Right lobe of liver (tissue), 6 donors: ENCODE measurements at regions not wholly inside any gene's neighbourhood (a gene's known extent, or its start where the extent isn't known, plus 50 kb on each side); places are given as distances from the start of the nearest gene placed in this dataset.

Source experiments
- ATAC-seq, 4 donors: fragments of 200-7000 bp; cut with Tn5 transposase; one replicate each; pipeline ENCODE4 v1.9.1; 2020; ENCODE audit warnings: mild to moderate bottlenecking in 4 of 4, moderate library complexity in 4 of 4
- DNase-seq, 3 donors: peaks; one replicate each; pipeline ENCODE4 v3.0.0-alpha.2; 2020
- H3K27ac ChIP-seq, 3 donors: fragments of 200-600 bp; one replicate each; pipeline ENCODE4 v1.8.0; 2022
- H3K27me3 ChIP-seq, 2 donors: fragments of 200-600 bp; one replicate each; pipeline ENCODE4 v1.8.0; 2022
- H3K36me3 ChIP-seq, 4 donors: fragments of 200-600 bp; sonication (generic) in 1 of 4; one replicate each; pipeline versions ENCODE4 v1.5.1 to v1.8.0; 2017 to 2022; ENCODE audit warnings: control low read depth in 1 of 4
- H3K4me1 ChIP-seq, 4 donors: fragments of 200-600 bp; sonication (generic) in 1 of 4; one replicate each; pipeline versions ENCODE4 v1.5.1 to v1.8.0; 2017 to 2022; ENCODE audit warnings: control low read depth in 1 of 4
- H3K4me3 ChIP-seq, 3 donors: fragments of 200-600 bp; one replicate each; pipeline ENCODE4 v1.8.0; 2022
- H3K9me3 ChIP-seq, 4 donors: fragments of 200-600 bp; sonication (generic) in 1 of 4; one replicate each; pipeline versions ENCODE4 v1.5.1 to v1.8.0; 2017 to 2022; ENCODE audit warnings: control low read depth in 1 of 4
- CTCF ChIP-seq, 4 donors: fragments of 200-600 bp in 3 of 4; fragments of 450-650 bp in 1 of 4; IDR thresholded peaks; one replicate each; pipeline versions ENCODE4 v1.5.1 to v1.8.0; 2016 to 2022; ENCODE audit warnings: antibody characterized with exemption in 4 of 4, mild to moderate bottlenecking in 2 of 4
- POLR2A ChIP-seq: fragments of 450-650 bp; IDR thresholded peaks from one replicate; pipeline ENCODE4 v1.6.1; 2017; ENCODE audit warnings: antibody characterized with exemption, mild to moderate bottlenecking
- WGBS: methylation state at CpG from one replicate; pipeline ENCODE4 v1.1.6; 2018; ENCODE audit warnings: low coverage, low lambda C conversion rate; ENCODE audit not compliant: insufficient coverage; ENCODE audit errors: missing lambda C conversion rate; 5-methylcytosine and 5-hydroxymethylcytosine counted together
- intact Hi-C, 2 donors: fragments of 100-400 bp; cut with DNase I; formaldehyde crosslinking; loops; one replicate each; pipeline versions ENCODE4 v1.11.2 to v1.14.1; 2022
- donor health status: DM: no; HTN: yes; CAD: no.
- donor health status: DM: no; HTN: no; CAD: no.
- donor health status: DM: no; HTN: no; CAD: no.
- donor health status: DM: no; HTN: yes; CAD: no.
- donor health status: DM: no; HTN: yes; CAD: no.

GRCh38 chr2:49371128-49371701 is 216.9 kb upstream of the FSHR start:
- TF ChIP-seq POLR2A: no peak
- TF ChIP-seq CTCF (IDR thresholded peaks at IDR 0.05): no peak
- Histone ChIP-seq H3K4me1 (no peaks in the 10 kb centered on the region), H3K36me3 (no peaks in the 10 kb centered on the region), H3K4me3 (no peak overlapping the region), H3K27me3 (no peaks in the 10 kb centered on the region), H3K27ac (no peak overlapping the region), H3K9me3 (no peaks in the 10 kb centered on the region)
- intact Hi-C loops: no loop called here
- ATAC-seq (no peak), DNase-seq (no peak)

- TF ChIP-seq CTCF (IDR thresholded peaks at IDR 0.05): no peak
- no peak for TF ChIP-seq POLR2A
- no peaks in the 10 kb centered on the region for H3K9me3 ChIP-seq
These were observed 215.3 kb upstream of the FSHR start for GRCh38 chr2:49369650-49370049.

GRCh38 chr2:49369101-49369500 is 214.8 kb upstream of the FSHR start:
- Histone ChIP-seq H3K27ac (no peak overlapping the region), H3K36me3 (no peaks in the 10 kb centered on the region), H3K4me3 (no peak overlapping the region), H3K27me3 (no peaks in the 10 kb centered on the region), H3K9me3 (no peaks in the 10 kb centered on the region), H3K4me1 (no peaks in the 10 kb centered on the region)
- no peak for ATAC-seq
- DNase-seq: no peak
- intact Hi-C loops: no loop called here
- no peak for TF ChIP-seq POLR2A
- 37% methylated on average over 2 of the region's 2 CpGs for WGBS

More at GRCh38 chr2:49369650-49370049, 215.3 kb upstream of the FSHR start:
- Histone ChIP-seq H3K27ac (no peak overlapping the region), H3K4me3 (no peak overlapping the region), H3K36me3 (no peaks in the 10 kb centered on the region), H3K4me1 (no peaks in the 10 kb centered on the region), H3K27me3 (no peaks in the 10 kb centered on the region)
- no peak for DNase-seq
- intact Hi-C loops: no loop called here
- 37% methylated on average over 6 of the region's 6 CpGs for WGBS
- no peak for ATAC-seq

GRCh38 chr2:49367003-49367402 is 212.7 kb upstream of the FSHR start:
- Histone ChIP-seq H3K9me3 (no peaks in the 10 kb centered on the region), H3K27me3 (no peaks in the 10 kb centered on the region), H3K4me3 (no peak overlapping the region), H3K4me1 (no peaks in the 10 kb centered on the region), H3K27ac (no peak overlapping the region), H3K36me3 (no peaks in the 10 kb centered on the region)
- TF ChIP-seq POLR2A (no peak), CTCF (IDR thresholded peaks at IDR 0.05) (no peak)
- ATAC-seq (no peak), DNase-seq (no peak)
- intact Hi-C loops: no loop called here

GRCh38 chr2:49360407-49360767 is 206.1 kb upstream of the FSHR start:
- no peak for ATAC-seq

More at GRCh38 chr2:49360407-49360767, 206.1 kb upstream of the FSHR start:
- Histone ChIP-seq H3K36me3 (no peaks in the 10 kb centered on the region), H3K27ac (no peak overlapping the region), H3K9me3 (no peaks in the 10 kb centered on the region), H3K4me1 (no peaks in the 10 kb centered on the region), H3K4me3 (no peak overlapping the region), H3K27me3 (no peaks in the 10 kb centered on the region)
- WGBS: 24% methylated on average over 2 of the region's 2 CpGs
- TF ChIP-seq POLR2A (no peak), CTCF (IDR thresholded peaks at IDR 0.05) (no peak)
- intact Hi-C loops: no loop called here
- DNase-seq: no peak
